Activated CD4-positive, alpha-beta memory T cell treated with anti-CD3 and anti-CD28 coated beads for 36 hours (primary cell): ENCODE measurements at regions not wholly inside any gene's neighbourhood (a gene's known extent, or its start where the extent isn't known, plus 50 kb on each side); places are given as distances from the start of the nearest gene placed in this dataset.

ENCODE experiments used
- CTCF ChIA-PET: fragments of 350-600 bp; sonication (Branson Sonifier 250); formaldehyde crosslinking; loops from one replicate; lab custom pipeline; 2021; ENCODE audit warnings: antibody characterized with exemption, inconsistent platforms; lab: Charles Lee
- POLR2A ChIA-PET: fragments of 350-600 bp; sonication (Branson Sonifier 250); formaldehyde crosslinking; loops from one replicate; lab custom pipeline; 2021; ENCODE audit warnings: antibody characterized with exemption; lab: Charles Lee
- DNase-seq: peaks from one replicate; pipeline ENCODE4 v3.0.0-alpha.2; 2020
- H3K27ac Mint-ChIP-seq: one replicate; pipeline ENCODE4 v1.8.0; 2021; ENCODE audit warnings: mixed read lengths
- H3K27me3 Mint-ChIP-seq: one replicate; pipeline ENCODE4 v1.8.0; 2021; ENCODE audit warnings: mixed read lengths
- H3K36me3 Mint-ChIP-seq: one replicate; pipeline ENCODE4 v1.8.0; 2021; ENCODE audit warnings: mixed read lengths
- H3K4me1 Mint-ChIP-seq: one replicate; pipeline ENCODE4 v1.8.0; 2021; ENCODE audit warnings: low read depth, mixed read lengths
- H3K4me3 Mint-ChIP-seq: one replicate; pipeline ENCODE4 v1.8.0; 2021; ENCODE audit warnings: mild to moderate bottlenecking, mixed read lengths
- H3K9me3 Mint-ChIP-seq: one replicate; pipeline ENCODE4 v1.8.0; 2021; ENCODE audit warnings: mixed read lengths
- intact Hi-C: fragments of 100-400 bp; cut with micrococcal nuclease; formaldehyde crosslinking; loops from one replicate; pipeline ENCODE4 v1.15.1; 2023

GRCh38 chr21:35461700-35462099, 412.6 kb upstream of the RUNX1 start:
- H3K9me3 Mint-ChIP-seq, result peaks cover under 1% of the 10 kb centered on the region
- intact Hi-C loops, result no loop called here
- no peak overlapping the region for H3K4me3 Mint-ChIP-seq
- H3K36me3 Mint-ChIP-seq, result no peaks in the 10 kb centered on the region
- no peak for DNase-seq
- H3K27me3 Mint-ChIP-seq, result no peaks in the 10 kb centered on the region
- no peak overlapping the region for H3K27ac Mint-ChIP-seq
- no peaks in the 10 kb centered on the region for H3K4me1 Mint-ChIP-seq
- POLR2A ChIA-PET, result no interaction called here
- CTCF ChIA-PET, result no interaction called here

- intact Hi-C loops, result no loop called here
- Mint-ChIP-seq H3K9me3 (no peaks in the 10 kb centered on the region), H3K27me3 (no peaks in the 10 kb centered on the region), H3K27ac (no peak overlapping the region), H3K4me3 (no peak overlapping the region), H3K36me3 (no peaks in the 10 kb centered on the region), H3K4me1 (no peaks in the 10 kb centered on the region)
- POLR2A ChIA-PET, result no interaction called here
- CTCF ChIA-PET, result no interaction called here
- no peak for DNase-seq
These were observed 411.3 kb upstream of the RUNX1 start for GRCh38 chr21:35460441-35460840.

GRCh38 chr21:35458405-35458804, 409.3 kb upstream of the RUNX1 start:
- CTCF ChIA-PET, result no interaction called here
- DNase-seq, result no peak
- Mint-ChIP-seq H3K4me1 (no peaks in the 10 kb centered on the region), H3K4me3 (no peak overlapping the region), H3K27me3 (no peaks in the 10 kb centered on the region), H3K9me3 (no peaks in the 10 kb centered on the region), H3K36me3 (no peaks in the 10 kb centered on the region), H3K27ac (no peak overlapping the region)
- intact Hi-C loops, result no loop called here
- POLR2A ChIA-PET, result no interaction called here

GRCh38 chr21:35457097-35457804, 408.1 kb upstream of the RUNX1 start:
- no peaks in the 10 kb centered on the region for H3K4me1 Mint-ChIP-seq
- H3K27ac Mint-ChIP-seq, result no peak overlapping the region
- H3K9me3 Mint-ChIP-seq, result no peaks in the 10 kb centered on the region
- no peaks in the 10 kb centered on the region for H3K36me3 Mint-ChIP-seq
- H3K27me3 Mint-ChIP-seq, result peaks cover 2% of the 10 kb centered on the region
- ChIA-PET CTCF (no interaction called here), POLR2A (no interaction called here)
- DNase-seq, result no peak
- H3K4me3 Mint-ChIP-seq, result no peak overlapping the region
- intact Hi-C loops, result no loop called here

- DNase-seq, result no peak
- CTCF ChIA-PET, result no interaction called here
- peaks cover 6% of the 10 kb centered on the region for H3K27me3 Mint-ChIP-seq
- POLR2A ChIA-PET, result no interaction called here
- H3K27ac Mint-ChIP-seq, result no peak overlapping the region
- no peaks in the 10 kb centered on the region for H3K4me1 Mint-ChIP-seq
- H3K36me3 Mint-ChIP-seq, result peaks cover 8% of the 10 kb centered on the region
- H3K4me3 Mint-ChIP-seq, result no peak overlapping the region
- intact Hi-C loops, result no loop called here
- peaks cover 14% of the 10 kb centered on the region for H3K9me3 Mint-ChIP-seq
These were observed 402.2 kb upstream of the RUNX1 start for GRCh38 chr21:35451276-35451675.

GRCh38 chr21:35450830-35451229, 401.7 kb upstream of the RUNX1 start:
- no peak overlapping the region for H3K27ac Mint-ChIP-seq
- peaks cover 6% of the 10 kb centered on the region for H3K27me3 Mint-ChIP-seq
- ChIA-PET CTCF (no interaction called here), POLR2A (no interaction called here)
- no peak for DNase-seq
- peaks cover 8% of the 10 kb centered on the region for H3K36me3 Mint-ChIP-seq
- intact Hi-C loops, result no loop called here
- no peaks in the 10 kb centered on the region for H3K4me1 Mint-ChIP-seq
- peaks cover 14% of the 10 kb centered on the region for H3K9me3 Mint-ChIP-seq
- H3K4me3 Mint-ChIP-seq, result no peak overlapping the region

- H3K36me3 Mint-ChIP-seq, result peaks cover 8% of the 10 kb centered on the region
- peaks cover 6% of the 10 kb centered on the region for H3K27me3 Mint-ChIP-seq
- no peak overlapping the region for H3K4me3 Mint-ChIP-seq
- H3K27ac Mint-ChIP-seq, result no peak overlapping the region
- POLR2A ChIA-PET, result no interaction called here
- no peak for DNase-seq
- no peaks in the 10 kb centered on the region for H3K4me1 Mint-ChIP-seq
- intact Hi-C loops, result no loop called here
- CTCF ChIA-PET, result interaction anchor here (1.2 kb wide), 1 partner anchor 757 kb away, joined by 3 read pairs; no protein-coding TSS in a partner anchor
- peaks cover 14% of the 10 kb centered on the region for H3K9me3 Mint-ChIP-seq
These were observed 400.7 kb upstream of the RUNX1 start for GRCh38 chr21:35449846-35450245.

GRCh38 chr21:35448876-35449599, 399.9 kb upstream of the RUNX1 start:
- peaks cover 11% of the 10 kb centered on the region for H3K27me3 Mint-ChIP-seq
- CTCF ChIA-PET, result interaction anchor here (1.2 kb wide), 1 partner anchor 756 kb away, joined by 3 read pairs; no protein-coding TSS in a partner anchor
- H3K36me3 Mint-ChIP-seq, result peaks cover 8% of the 10 kb centered on the region
- no peaks in the 10 kb centered on the region for H3K4me1 Mint-ChIP-seq
- H3K9me3 Mint-ChIP-seq, result peaks cover 14% of the 10 kb centered on the region
- H3K4me3 Mint-ChIP-seq, result no peak overlapping the region
- no peak overlapping the region for H3K27ac Mint-ChIP-seq
- no peak for DNase-seq
- intact Hi-C loops, result no loop called here
- POLR2A ChIA-PET, result no interaction called here

GRCh38 chr21:35444391-35444790, 395.3 kb upstream of the RUNX1 start:
- ChIA-PET CTCF (no interaction called here), POLR2A (no interaction called here)
- H3K27me3 Mint-ChIP-seq, result peaks cover 19% of the 10 kb centered on the region
- H3K9me3 Mint-ChIP-seq, result no peaks in the 10 kb centered on the region
- no peak overlapping the region for H3K4me3 Mint-ChIP-seq
- H3K4me1 Mint-ChIP-seq, result no peaks in the 10 kb centered on the region
- H3K27ac Mint-ChIP-seq, result no peak overlapping the region
- H3K36me3 Mint-ChIP-seq, result no peaks in the 10 kb centered on the region
- no peak for DNase-seq
- intact Hi-C loops, result no loop called here

- Mint-ChIP-seq H3K27ac (no peak overlapping the region), H3K36me3 (no peaks in the 10 kb centered on the region), H3K9me3 (no peaks in the 10 kb centered on the region), H3K27me3 (peaks cover 20% of the 10 kb centered on the region), H3K4me1 (peaks cover 10% of the 10 kb centered on the region), H3K4me3 (no peak overlapping the region)
- no peak for DNase-seq
- CTCF ChIA-PET, result no interaction called here
- intact Hi-C loops, result no loop called here
- POLR2A ChIA-PET, result no interaction called here
These were observed 392.9 kb upstream of the RUNX1 start for GRCh38 chr21:35441868-35442582.

- Mint-ChIP-seq H3K36me3 (peaks cover 4% of the 10 kb centered on the region), H3K4me1 (peaks cover 10% of the 10 kb centered on the region), H3K4me3 (no peak overlapping the region), H3K27me3 (peaks cover 29% of the 10 kb centered on the region), H3K9me3 (peaks cover 13% of the 10 kb centered on the region), H3K27ac (no peak overlapping the region)
- POLR2A ChIA-PET, result no interaction called here
- DNase-seq, result peak; percentile 21
- CTCF ChIA-PET, result interaction anchor here (1.2 to 1.7 kb wide), 5 partner anchors 11 to 693 kb away, joined by 3 to 6 read pairs (median 3); no protein-coding TSS in a partner anchor
- intact Hi-C loops, result no loop called here
These were observed 389.7 kb upstream of the RUNX1 start for GRCh38 chr21:35438643-35439404.

GRCh38 chr21:35437941-35438340, 388.8 kb upstream of the RUNX1 start:
- Mint-ChIP-seq H3K9me3 (peaks cover 22% of the 10 kb centered on the region), H3K27me3 (peaks cover 29% of the 10 kb centered on the region), H3K27ac (no peak overlapping the region), H3K4me1 (peaks cover 10% of the 10 kb centered on the region), H3K36me3 (peaks cover 9% of the 10 kb centered on the region), H3K4me3 (no peak overlapping the region)
- intact Hi-C loops, result no loop called here
- POLR2A ChIA-PET, result no interaction called here
- CTCF ChIA-PET, result interaction anchor here (1.2 to 1.6 kb wide), 3 partner anchors 10 to 692 kb away, joined by 3 to 6 read pairs (median 6); no protein-coding TSS in a partner anchor
- DNase-seq, result no peak
